ENCODE measurements at regions not wholly inside any gene's neighbourhood (a gene's known extent, or its start where the extent isn't known, plus 50 kb on each side); places are given as distances from the start of the nearest gene placed in this dataset.
A peak's percentile ranks its signal among the peaks of the same experiment; 100 is the strongest.

DNA sequence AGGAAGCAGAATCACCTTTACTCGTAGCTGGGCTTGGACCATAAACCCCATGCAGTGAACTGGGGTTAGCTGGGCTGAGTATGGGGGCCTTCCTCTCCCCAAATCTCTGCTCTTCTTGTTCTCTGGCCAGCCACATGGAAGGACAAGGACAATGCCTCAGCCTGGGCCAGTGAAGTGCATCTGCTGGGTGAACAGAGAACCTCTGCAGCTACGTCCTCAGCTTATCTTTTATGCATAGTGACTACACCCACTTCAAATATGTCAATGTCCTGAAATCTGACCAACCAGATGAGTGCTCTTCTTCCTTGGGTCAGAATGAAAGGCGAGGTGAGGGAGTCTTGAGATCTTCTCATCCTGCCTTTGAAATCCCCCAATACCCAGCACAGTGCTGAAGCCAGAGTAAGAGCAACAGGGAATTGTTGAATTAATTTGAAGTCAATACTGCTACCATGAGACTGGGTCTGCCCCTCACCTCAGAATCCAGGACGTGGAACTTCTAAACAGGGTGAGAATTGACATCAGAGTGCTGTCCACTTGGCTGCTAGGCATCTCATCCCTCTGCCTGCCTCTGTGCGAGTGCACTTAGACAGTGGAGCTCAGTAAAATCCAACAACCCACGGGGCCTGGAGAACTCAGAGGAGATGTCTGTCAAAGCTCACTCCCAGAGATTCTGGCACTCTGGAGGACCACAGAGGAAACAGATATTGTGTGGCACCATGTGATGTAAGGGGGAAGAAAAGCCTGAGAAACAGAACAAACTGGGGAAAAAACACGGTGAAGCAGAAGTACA lies 99.0 kb downstream of the IER5 start:
- no peak overlapping the region for H3K4me3 ChIP-seq (ENCODE audit: low read depth, low read length)
- no peak for DNase-seq (ENCODE audit: low read depth)
- TF ChIP-seq, protein P1, sequence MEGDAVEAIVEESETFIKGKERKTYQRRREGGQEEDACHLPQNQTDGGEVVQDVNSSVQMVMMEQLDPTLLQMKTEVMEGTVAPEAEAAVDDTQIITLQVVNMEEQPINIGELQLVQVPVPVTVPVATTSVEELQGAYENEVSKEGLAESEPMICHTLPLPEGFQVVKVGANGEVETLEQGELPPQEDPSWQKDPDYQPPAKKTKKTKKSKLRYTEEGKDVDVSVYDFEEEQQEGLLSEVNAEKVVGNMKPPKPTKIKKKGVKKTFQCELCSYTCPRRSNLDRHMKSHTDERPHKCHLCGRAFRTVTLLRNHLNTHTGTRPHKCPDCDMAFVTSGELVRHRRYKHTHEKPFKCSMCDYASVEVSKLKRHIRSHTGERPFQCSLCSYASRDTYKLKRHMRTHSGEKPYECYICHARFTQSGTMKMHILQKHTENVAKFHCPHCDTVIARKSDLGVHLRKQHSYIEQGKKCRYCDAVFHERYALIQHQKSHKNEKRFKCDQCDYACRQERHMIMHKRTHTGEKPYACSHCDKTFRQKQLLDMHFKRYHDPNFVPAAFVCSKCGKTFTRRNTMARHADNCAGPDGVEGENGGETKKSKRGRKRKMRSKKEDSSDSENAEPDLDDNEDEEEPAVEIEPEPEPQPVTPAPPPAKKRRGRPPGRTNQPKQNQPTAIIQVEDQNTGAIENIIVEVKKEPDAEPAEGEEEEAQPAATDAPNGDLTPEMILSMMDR (conservative IDR thresholded peaks at IDR 0.05; ENCODE audit: low read depth, low read length) = no peak

DNA sequence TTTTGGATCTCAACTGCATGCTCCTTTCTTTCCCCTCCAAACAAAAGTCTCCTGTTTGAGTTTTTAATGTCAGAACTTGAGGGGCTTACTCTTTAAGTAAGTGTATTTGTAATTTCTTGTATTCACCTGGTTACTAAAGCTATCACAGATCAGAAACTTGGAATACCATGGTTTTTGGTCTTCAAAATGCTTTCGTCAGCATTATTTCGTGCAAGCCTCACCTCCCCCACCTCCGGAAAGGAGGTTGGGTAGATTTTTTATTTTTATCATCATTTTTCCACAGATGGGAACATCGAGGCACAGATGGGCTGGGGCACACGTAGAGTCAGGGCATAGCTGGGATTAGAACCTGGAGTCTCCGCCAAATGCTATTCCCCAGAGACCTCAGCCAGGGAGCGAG lies 100.7 kb downstream of the IER5 start:
- TF ChIP-seq, protein P1 (conservative IDR thresholded peaks at IDR 0.05; ENCODE audit: low read depth, low read length) = no peak
- no peak for DNase-seq (ENCODE audit: low read depth)
- no peak overlapping the region for H3K4me3 ChIP-seq (ENCODE audit: low read depth, low read length)

DNA sequence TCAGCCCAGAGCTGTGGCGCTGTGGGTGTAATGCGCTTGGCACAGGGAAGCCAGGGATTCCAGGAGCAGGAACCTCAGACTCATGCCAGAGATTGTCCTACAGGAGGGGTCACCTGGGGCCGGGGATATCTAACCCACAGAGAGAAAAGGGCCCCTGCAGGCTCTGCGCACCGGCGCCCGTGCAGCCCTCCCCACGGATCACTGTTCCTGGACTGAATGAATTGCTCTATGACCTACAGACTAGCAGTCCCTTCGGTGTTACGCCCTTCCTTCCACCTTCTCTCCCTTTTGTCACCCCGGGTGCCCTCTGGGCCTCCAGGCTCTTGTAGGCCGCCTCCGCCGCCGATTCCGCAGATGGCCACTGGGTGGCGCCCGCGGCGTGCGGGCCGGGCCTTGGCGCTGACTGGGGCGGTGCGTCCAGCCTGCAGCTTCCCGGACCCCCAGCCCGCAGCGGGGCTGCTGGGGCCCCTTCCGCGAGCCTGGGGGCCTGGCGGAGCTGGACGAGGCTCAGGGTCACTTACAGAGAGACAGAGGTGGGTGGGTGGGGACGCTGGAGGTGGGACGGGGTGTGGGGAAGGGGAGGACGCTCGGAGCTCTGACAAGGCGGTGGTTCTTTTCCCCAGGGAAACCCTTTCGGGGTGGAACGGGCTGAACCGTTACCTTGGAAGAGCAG lies 101.3 kb downstream of the IER5 start:
- peak overlapping the region; percentile 50 for H3K4me3 ChIP-seq (ENCODE audit: low read depth, low read length)
- TF ChIP-seq, protein P1 (conservative IDR thresholded peaks at IDR 0.05; ENCODE audit: low read depth, low read length) = peak; percentile 92
- no peak for DNase-seq (ENCODE audit: low read depth)

DNA sequence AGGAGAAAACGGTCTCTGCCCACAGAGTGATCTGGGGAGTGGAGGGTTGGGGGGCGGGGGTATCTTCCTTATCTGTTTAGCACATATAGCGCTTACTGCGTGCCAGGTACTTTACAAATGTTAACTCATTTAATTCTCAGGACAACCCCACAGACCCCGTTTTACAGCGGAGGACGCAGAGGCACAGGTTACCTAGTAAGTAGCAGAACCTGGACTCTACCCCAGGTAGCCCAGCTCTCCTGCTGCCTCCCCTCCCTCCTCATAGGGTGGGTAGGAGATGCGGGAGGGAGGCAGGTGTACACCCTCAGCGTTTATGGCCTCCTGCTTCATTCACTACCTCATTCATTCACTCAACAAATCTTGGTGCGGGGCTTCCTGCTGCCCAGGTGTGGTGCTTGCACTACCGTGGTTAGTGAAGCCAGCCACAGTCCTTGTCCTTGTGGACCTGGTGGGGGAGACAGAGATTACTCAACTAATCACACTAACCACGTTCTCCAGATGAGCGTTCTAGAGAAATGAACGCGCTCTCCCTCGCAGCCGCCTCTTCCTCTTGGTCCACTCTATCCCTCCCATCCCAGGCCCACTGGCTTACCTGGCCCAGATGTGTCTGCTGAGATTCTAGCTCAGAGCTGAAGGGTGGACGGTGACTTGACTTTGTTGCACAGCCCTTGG lies 102.0 kb downstream of the IER5 start:
- TF ChIP-seq, protein P1 (conservative IDR thresholded peaks at IDR 0.05; ENCODE audit: low read depth, low read length) = peak; percentile 51
- DNase-seq (ENCODE audit: low read depth) = no peak
- peak overlapping the region; percentile 50 for H3K4me3 ChIP-seq (ENCODE audit: low read depth, low read length)

DNA sequence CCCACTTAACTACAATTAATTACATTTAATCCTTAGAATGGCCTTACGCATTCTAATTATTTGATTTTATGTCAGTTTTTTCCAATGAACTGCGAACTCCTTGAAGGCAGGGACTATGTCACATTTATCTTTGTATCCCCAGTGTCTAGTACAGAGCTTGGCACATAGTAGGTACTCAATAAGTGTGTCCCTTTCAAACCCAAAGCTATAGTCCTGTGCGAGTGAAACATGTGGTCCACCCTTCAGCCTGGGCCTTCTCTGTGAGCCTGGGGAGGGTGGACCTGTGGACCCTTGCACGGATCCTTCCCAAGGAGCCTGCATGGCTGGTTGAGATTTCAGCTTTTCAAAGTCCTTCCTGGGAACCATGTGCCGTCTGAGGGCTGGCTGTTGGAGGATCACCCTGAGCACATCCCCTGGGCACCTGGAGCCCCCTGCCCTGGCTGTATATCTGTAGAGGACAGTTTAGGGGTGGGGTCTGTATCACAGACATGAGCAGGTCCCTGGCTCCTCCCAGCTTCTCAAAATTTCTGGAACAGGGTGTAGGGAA lies 103.1 kb downstream of the IER5 start:
- TF ChIP-seq, protein P1 (conservative IDR thresholded peaks at IDR 0.05; ENCODE audit: low read depth, low read length) = no peak
- no peak for DNase-seq (ENCODE audit: low read depth)
- no peak overlapping the region for H3K4me3 ChIP-seq (ENCODE audit: low read depth, low read length)

DNA sequence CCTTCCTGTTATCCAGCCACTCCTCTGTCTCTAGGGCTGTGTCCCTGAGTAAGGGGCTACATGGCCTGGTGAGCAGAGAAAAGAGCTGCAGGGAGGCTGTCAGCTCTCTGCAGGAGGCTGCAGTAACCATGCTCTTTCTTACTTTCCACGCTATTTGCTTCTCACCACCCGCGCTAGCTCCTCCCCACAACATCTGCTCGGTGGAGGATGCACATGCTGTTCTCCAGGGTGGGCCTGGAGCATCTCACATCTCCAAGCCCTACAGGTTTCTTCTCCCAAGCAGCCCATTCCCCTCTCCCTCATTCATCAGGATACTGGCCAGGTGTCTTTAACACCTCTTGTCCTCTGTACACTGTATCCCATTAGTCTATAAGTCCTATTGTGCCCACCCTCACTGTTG lies 103.8 kb downstream of the IER5 start:
- TF ChIP-seq, protein P1 (conservative IDR thresholded peaks at IDR 0.05; ENCODE audit: low read depth, low read length) = no peak
- no peak for DNase-seq (ENCODE audit: low read depth)
- no peak overlapping the region for H3K4me3 ChIP-seq (ENCODE audit: low read depth, low read length)
